ENCODE measurements at regions not wholly inside any gene's neighbourhood (a gene's known extent, or its start where the extent isn't known, plus 50 kb on each side); places are given as distances from the start of the nearest gene placed in this dataset.

DNA sequence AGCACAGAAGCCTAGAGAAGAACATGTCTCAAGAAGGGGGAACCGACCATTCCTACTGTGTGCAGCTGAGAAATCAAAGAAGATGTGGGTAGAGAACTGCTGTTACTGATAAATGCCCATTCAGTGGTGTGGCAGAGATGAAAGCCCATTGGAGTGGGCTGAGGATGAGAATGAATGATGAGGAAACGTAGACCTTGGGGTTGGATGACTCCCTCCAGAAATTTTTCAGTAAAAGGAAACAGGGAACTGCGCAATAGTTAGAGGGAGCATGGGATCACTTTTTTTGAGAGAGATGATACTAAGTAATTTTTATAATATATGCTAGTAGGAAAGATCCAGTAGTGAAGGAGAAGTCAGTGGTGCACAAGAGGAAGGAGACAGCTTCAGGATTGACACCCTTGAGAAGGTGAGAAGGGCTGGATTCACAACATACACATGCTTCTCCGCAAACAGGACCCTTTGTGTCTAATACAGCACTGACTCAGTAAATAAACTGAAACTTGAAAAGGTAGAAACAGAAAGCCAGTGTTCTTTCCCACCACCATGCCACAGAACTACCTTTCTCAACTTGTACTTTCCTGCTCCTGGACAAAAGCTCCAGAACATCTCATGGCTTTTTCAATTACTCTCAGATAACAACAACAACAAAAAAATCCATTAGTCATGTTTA is 104.7 kb upstream of the IL6 start:
- TF ChIP-seq, protein P1, sequence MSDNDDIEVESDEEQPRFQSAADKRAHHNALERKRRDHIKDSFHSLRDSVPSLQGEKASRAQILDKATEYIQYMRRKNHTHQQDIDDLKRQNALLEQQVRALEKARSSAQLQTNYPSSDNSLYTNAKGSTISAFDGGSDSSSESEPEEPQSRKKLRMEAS (IDR thresholded peaks at IDR 0.05): no peak
- no peak for TF ChIP-seq SP1 (IDR thresholded peaks at IDR 0.05; ENCODE audit: low read depth)
- TF ChIP-seq, protein P2, sequence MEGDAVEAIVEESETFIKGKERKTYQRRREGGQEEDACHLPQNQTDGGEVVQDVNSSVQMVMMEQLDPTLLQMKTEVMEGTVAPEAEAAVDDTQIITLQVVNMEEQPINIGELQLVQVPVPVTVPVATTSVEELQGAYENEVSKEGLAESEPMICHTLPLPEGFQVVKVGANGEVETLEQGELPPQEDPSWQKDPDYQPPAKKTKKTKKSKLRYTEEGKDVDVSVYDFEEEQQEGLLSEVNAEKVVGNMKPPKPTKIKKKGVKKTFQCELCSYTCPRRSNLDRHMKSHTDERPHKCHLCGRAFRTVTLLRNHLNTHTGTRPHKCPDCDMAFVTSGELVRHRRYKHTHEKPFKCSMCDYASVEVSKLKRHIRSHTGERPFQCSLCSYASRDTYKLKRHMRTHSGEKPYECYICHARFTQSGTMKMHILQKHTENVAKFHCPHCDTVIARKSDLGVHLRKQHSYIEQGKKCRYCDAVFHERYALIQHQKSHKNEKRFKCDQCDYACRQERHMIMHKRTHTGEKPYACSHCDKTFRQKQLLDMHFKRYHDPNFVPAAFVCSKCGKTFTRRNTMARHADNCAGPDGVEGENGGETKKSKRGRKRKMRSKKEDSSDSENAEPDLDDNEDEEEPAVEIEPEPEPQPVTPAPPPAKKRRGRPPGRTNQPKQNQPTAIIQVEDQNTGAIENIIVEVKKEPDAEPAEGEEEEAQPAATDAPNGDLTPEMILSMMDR (IDR thresholded peaks at IDR 0.05 in 2 of 3, conservative IDR thresholded peaks at IDR 0.05 in 1 of 3; ENCODE audit: borderline replicate concordance in 1 of 3, insufficient read depth in 1 of 3, low read depth in 2 of 3, low read length in 2 of 3): no peak
- TF ChIP-seq EZH2phosphoT487 (IDR thresholded peaks at IDR 0.05; ENCODE audit: borderline replicate concordance): no peak
- no peak for TF ChIP-seq EZH2 (IDR thresholded peaks at IDR 0.05)
- no peak for TF ChIP-seq POLR2A (IDR thresholded peaks at IDR 0.05; ENCODE audit: borderline replicate concordance, extremely low read depth, insufficient read depth, insufficient read length)

Data from HCT116 (cell line).